ENCODE measurements at regions not wholly inside any gene's neighbourhood (a gene's known extent, or its start where the extent isn't known, plus 50 kb on each side); places are given as distances from the start of the nearest gene placed in this dataset.
"Not testable (repeated sequence)": the region's sequence is repeated elsewhere in the genome, so short reads cannot be mapped to it uniquely, and the experiment has no call there.

DNA sequence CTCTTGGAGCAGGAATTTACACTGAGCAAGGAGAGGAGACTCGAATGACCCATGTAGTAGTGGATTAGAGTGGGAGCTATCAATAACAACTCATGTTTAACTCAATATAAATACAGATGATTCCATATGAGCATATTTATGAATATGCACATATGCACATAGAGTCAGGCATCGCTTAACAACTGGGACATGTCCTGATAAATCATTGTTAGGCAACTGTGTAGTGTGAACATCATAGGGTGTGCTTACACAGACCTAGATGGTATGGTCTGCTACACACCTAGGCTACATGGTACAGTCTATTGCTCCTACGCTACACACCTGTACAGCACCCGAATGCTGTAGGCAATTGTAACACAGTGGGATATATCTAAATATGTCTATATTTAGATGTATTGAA is 75.9 kb upstream of the RALGAPA2 start:
- DNase-seq = no peak

DNA sequence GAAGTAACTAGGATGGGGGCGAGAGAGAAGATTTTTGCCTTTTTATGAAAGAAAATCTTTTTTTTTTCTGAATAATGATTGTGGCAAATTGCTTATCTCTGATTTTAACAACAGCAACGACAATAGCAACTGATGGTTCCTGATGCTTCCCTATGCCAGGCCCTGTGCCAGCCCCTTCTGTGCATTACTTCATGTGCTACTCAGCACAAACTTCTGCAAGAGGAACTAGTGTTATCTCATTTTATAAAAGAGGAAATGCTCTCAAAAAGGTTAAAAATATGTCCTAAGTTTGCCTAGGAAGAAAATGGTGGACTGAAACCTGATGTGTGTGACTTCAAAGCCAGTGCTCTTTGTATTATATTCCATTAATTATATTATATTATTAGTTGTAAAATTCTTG is 74.0 kb upstream of the RALGAPA2 start:
- DNase-seq = no peak

DNA sequence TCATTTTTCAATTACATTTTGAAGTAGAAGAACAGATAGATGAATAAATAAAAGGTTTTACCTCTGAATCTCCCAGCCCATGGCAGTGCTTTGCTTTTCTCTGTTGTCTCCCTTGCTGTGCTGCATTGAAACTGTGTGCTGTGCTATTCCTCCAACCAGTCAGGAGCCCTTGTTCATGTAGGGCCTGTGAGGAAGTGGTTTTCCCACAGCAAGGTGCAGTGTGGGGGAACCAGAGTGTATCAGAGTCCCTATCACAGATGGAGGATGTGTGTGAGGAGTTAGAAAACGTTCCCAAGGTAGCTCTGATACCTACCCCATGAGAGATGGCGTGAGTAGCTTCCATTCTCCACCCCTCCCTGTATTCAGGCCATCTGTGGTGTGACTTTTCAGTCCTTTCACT is 72.8 kb upstream of the RALGAPA2 start:
- DNase-seq = no peak

DNA sequence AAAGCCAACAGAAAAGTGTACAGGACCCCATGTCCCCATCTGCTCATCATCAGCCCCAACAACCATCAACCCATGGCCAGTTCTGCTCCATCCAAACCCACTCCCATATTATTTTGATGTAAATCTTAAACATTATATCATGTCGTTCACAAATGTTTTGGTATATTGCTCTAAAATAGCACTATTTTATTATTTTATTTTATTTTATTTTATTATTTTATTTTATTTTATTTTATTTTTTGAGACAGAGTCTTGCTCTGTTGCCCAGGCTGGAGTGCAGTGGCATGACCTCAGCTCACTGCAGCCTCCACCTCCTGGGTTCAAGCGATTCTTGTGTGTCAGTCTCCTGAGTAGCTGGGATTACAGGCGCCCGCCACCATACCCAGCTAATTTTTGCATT is 72.0 kb upstream of the RALGAPA2 start:
- not testable (repeated sequence) for DNase-seq

DNA sequence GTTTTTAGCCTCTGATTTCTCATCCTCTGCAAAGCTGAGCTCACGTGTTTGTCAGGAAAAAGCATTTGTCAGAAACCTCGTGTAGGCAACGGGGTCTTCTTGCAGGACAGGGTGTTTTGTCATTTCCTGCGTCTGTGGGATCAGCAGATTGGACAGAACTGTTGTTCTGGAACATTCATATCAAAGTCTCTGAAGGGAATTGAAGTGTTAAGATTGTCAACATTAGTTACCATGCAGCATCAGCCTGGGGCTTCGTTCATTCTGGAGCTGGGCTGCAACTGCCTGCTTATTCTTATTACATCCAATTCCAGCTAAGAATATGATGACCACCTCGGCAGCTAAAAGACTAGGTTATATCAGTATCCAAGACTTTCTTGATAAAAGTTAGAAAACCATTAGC is 71.0 kb upstream of the RALGAPA2 start:
- no peak for DNase-seq

DNA sequence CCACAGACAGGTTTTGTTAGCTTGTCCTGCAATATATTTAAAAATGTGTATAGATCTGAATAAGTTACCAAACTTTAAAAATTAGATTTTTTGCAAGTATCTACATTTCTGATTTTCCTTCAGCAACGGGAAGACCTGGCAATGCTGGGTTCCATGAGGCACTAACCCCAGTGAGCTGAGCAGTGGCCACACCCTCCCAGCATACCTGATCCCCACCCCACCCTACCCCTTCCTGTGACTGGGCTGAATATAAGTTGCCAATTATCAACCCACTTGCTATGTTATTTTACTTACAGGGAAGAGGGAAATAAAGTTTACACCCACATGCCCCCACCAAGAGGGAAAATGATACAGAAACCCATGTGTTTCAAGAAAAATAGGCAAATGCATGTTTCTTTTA is 70.3 kb upstream of the RALGAPA2 start:
- no peak for DNase-seq

DNA sequence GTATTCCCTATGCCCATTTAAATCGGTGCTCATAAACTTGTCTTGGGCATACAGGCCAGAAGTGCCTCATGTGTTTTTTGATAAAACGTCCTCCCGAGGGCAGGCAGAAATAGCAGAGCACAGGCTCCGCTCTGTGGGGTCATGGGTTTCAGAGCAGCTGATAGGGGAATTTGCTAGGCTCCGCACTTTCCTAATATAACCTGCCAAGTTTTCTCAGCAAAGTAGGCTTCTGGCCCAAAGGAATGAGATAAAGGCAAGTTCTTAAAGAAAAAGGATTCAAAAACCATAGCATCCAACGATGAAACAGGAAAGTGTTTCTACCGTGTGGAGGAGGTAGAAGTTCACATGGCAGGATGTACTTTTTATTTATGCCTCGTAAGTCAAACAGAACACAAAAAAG is 69.8 kb upstream of the RALGAPA2 start:
- DNase-seq = no peak

DNA sequence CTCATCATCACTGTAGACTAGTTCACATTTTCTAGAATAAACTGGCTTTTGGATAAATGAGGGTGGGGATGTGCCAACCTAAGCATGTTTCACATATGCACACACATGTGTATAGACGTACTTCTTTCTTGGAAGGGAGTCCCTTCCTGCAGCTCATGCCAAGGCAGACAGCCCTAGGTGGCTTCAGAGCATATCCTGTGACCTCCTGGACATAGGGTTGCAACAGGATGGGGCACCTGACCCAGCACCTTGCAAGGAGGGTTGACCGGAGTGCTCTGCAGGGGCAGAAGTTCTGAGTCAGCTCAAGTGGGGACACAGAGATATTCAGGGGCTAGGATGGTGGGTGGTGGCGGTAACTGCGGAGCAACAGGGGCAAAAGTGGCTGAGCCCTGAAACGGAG is 68.6 kb upstream of the RALGAPA2 start:
- DNase-seq = no peak

DNA sequence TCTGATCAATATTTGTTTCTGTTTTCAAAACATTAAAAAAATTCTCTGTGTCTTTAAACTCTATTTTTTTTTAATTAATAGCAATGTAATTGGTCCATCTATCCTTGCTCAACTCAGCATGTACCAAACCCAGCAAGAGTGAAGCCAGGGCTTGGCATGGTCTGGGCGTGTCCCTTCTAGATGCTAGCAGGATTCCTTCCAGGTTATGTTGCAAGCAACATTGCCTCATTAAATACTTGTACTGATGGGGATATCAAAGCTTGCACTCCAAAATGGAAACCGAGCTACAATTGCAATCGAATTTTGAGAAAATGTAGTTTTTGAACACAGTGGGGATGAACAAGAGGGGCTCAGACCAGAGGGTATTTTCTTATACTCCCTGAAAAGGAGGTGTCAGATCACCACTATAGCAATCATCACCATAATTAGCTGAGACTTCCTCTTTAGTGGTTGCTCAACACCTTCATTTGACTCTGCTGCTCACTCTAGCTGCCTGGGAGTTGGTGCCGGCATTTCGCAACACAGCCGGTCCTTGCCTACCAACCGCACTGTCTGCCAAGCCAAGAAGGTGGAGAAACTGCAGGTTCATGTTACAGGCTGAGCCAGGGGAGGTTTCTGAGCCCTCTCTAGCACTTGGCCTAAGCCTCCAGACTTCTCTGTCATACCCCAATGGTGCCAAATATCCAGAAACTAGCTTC is 67.8 kb upstream of the RALGAPA2 start:
- peak; percentile 9 for DNase-seq

DNA sequence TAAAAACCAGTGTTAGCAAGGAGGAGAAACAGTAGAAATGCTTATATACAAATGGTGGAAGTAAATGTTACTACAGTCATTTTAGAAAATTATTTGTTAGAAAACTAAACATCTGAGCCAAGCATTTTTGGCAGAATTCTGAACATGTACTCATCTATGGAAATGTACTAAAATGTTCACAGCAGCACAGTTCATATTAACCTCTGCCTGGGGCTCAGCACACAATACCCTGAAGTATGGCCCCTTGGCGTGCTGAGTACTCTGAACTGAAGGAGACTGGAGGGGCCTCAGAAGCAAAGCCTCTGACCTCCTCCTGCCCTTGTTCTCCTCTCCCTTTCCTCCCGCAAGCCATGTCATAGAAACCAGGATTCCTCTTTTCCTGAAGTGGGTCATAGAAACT is 66.2 kb upstream of the RALGAPA2 start:
- DNase-seq = no peak

DNA sequence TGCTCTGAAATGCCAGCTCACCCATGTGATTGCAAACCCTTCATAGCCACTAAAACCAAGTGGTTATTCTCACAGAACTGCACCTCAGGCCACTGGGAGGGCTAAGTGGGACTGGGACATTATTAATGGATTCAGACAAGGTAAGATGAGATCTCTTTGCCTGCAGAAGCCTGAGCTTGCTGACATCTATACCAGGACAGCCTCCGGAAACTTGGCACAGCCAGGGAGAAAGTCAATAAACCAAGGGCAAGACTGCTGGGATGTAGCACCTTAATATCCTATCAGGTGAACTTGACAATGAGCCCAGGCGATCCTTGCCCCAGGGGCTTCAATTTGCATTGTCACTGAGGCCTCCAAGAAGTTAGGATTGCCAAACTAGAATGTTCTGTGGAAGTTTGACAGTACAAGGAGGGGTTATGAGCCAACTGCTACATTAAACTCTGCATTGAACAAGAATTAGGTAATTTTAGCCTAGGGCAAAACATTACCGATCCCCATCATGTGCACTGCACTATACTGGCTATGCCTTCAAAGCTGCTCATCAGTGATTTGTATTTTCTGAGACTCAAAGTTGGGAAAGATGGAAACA is 60.1 kb upstream of the RALGAPA2 start:
- DNase-seq = peak; percentile 13

DNA sequence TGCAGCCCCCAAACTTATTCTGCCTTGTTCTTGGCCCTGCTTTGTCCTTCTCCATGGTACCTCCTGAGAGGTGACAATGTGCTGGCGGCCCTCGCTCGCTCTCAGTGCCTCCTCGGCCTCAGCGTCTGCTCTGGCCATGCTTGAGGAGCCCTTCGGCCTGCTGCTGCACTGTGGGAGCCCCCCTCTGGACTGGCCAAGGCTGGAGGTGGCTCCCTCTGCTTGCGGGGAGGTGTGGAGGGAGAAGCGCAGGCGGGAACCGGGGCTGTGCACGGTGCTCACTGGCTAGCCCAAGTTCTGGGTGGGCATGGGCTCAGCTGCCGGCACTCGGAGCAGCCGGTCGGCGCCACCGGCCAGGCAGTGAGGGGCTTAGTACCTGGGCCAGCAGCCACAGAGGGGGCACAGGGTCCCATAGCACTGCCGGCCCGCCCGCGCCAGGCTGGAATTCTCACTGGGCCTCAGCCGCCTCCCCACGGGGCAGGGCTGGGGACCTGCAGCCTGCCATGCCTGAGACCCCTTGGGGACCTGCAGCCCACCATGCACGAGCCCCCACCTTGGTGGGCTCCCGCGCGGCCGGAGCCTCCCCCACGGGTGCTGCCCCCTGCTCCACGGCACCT is 55.9 kb upstream of the RALGAPA2 start:
- no peak for DNase-seq

DNA sequence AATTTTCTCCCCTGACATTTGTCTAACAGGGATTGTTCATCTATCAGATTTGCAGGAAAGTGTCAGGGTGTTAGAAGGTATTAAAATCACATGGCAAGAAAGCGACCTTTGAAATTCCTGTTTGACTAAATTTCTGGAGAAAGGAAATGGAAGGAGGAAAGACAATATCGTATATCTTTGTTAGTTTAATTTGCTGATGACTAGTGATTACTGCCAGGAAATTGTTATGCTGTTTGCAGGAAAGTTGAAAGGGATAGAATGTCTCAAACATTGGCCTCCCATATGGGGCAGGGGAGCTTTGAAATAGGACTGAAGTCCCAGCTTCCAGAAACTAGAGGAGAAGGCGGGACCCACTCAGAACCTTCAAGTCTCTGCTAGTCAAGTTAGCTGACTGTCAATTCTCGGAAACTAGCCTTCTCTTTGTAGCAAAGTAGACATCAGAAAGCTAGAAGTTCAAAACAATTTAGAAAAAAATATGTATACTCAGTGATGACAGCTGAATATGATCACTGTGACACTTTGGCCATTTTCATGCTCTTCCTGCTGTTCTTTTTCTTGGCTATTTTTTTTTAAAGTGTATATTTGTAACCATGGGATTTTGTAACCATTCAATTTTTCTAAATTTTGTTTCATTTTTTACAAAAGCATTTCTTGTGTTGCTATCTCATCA is 53.4 kb upstream of the RALGAPA2 start:
- DNase-seq = no peak

DNA sequence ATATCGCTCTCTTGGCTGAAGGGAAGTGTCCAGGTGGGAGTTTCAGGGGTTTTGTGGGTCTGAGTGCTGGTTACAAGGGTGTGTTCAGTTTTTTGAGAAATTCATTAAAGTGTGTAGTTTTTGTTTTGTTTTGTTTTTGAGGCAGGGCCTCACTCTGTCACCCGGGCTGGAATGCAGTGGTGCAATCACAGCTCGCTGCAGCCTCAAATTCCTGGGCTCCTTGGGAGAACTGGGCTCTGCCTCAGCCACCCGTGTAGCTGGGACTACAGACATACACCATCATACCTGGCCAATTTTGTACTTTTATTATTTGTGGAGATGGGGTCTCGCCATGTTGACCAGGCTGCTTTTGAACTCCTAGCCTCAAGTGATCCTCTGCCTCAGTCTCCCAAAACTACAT is 51.2 kb upstream of the RALGAPA2 start:
- DNase-seq = no peak
